HG02678 (cell line): ENCODE measurements at regions not wholly inside any gene's neighbourhood (a gene's known extent, or its start where the extent isn't known, plus 50 kb on each side); places are given as distances from the start of the nearest gene placed in this dataset.
"Not testable (repeated sequence)": the region's sequence is repeated elsewhere in the genome, so short reads cannot be mapped to it uniquely, and the experiment has no call there.

Experiments used
- ATAC-seq: cut with Tn5 transposase; IDR thresholded peaks from one replicate; pipeline ENCODE4 v1.9.1; 2021; ENCODE audit warnings: mild to moderate bottlenecking, moderate library complexity; ENCODE audit not compliant: unreplicated experiment

- no peak for ATAC-seq
These were observed 152.1 kb downstream of the UQCRFS1 start for GRCh38 chr19:29060813-29061364.

GRCh38 chr19:29056535-29056934, 156.4 kb downstream of the UQCRFS1 start:
- ATAC-seq = no peak

- ATAC-seq = no peak
These were observed 157.9 kb downstream of the UQCRFS1 start for GRCh38 chr19:29054886-29055675.

GRCh38 chr19:29048873-29049272, 164.1 kb downstream of the UQCRFS1 start:
- no peak for ATAC-seq

GRCh38 chr19:29045679-29046254, 167.2 kb downstream of the UQCRFS1 start:
- ATAC-seq = no peak

GRCh38 chr19:29044037-29044436, 168.9 kb downstream of the UQCRFS1 start:
- no peak for ATAC-seq

GRCh38 chr19:29042450-29042849, 170.5 kb downstream of the UQCRFS1 start:
- ATAC-seq = no peak

GRCh38 chr19:29040951-29041350, 172.0 kb downstream of the UQCRFS1 start:
- no peak for ATAC-seq

- no peak for ATAC-seq
These were observed 172.7 kb downstream of the UQCRFS1 start for GRCh38 chr19:29040292-29040691.

- not testable (repeated sequence) for ATAC-seq
These were observed 173.9 kb downstream of the UQCRFS1 start for GRCh38 chr19:29039036-29039435.

- no peak for ATAC-seq
These were observed 181.7 kb downstream of the UQCRFS1 start for GRCh38 chr19:29031216-29031615.

- ATAC-seq = no peak
These were observed 183.5 kb downstream of the UQCRFS1 start for GRCh38 chr19:29029268-29029958.

- ATAC-seq = no peak
These were observed 190.4 kb downstream of the UQCRFS1 start for GRCh38 chr19:29022599-29022998.

- ATAC-seq = no peak
These were observed 190.8 kb downstream of the UQCRFS1 start for GRCh38 chr19:29022165-29022564.

- no peak for ATAC-seq
These were observed 191.6 kb downstream of the UQCRFS1 start for GRCh38 chr19:29021232-29021916.

GRCh38 chr19:29019403-29019802, 193.5 kb downstream of the UQCRFS1 start:
- no peak for ATAC-seq

- ATAC-seq = no peak
These were observed 194.4 kb downstream of the UQCRFS1 start for GRCh38 chr19:29018542-29018941.

- no peak for ATAC-seq
These were observed 195.2 kb downstream of the UQCRFS1 start for GRCh38 chr19:29017788-29018187.

- ATAC-seq = no peak
These were observed 195.8 kb downstream of the UQCRFS1 start for GRCh38 chr19:29016926-29017760.

- no peak for ATAC-seq
These were observed 196.6 kb downstream of the UQCRFS1 start for GRCh38 chr19:29016353-29016752.
